Right lobe of liver (tissue), 4 donors: ENCODE measurements at regions not wholly inside any gene's neighbourhood (a gene's known extent, or its start where the extent isn't known, plus 50 kb on each side); places are given as distances from the start of the nearest gene placed in this dataset.

Experiments used
- CTCF ChIP-seq, 4 donors: fragments of 200-600 bp in 3 of 4; fragments of 450-650 bp in 1 of 4; IDR thresholded peaks; one replicate each; pipeline versions ENCODE4 v1.5.1 to v1.8.0; 2016 to 2022; ENCODE audit warnings: antibody characterized with exemption in 4 of 4, mild to moderate bottlenecking in 2 of 4
- POLR2A ChIP-seq: fragments of 450-650 bp; IDR thresholded peaks from one replicate; pipeline ENCODE4 v1.6.1; 2017; ENCODE audit warnings: antibody characterized with exemption, mild to moderate bottlenecking
- donor health status: DM: no; HTN: no; CAD: no.
- donor health status: DM: no; HTN: no; CAD: no.
- donor health status: DM: no; HTN: yes; CAD: no.

- TF ChIP-seq CTCF (IDR thresholded peaks at IDR 0.05): no peak
- TF ChIP-seq POLR2A: no peak
Observed at GRCh38 chr14:97354119-97354722, 557.0 kb downstream of the VRK1 start.
